Prostate gland (tissue), 2 donors: ENCODE measurements at regions not wholly inside any gene's neighbourhood (a gene's known extent, or its start where the extent isn't known, plus 50 kb on each side); places are given as distances from the start of the nearest gene placed in this dataset.

Source experiments
- DNase-seq: peaks from one replicate; pipeline ENCODE4 v3.0.0-alpha.2; 2019; ENCODE audit warnings: low spot score
- H3K27ac ChIP-seq, 2 donors: fragments of 200-600 bp; sonication (generic); 2 replicates each; pipeline ENCODE4 v1.5.1; 2017 to 2019
- H3K27me3 ChIP-seq: fragments of 200-600 bp; sonication (generic); replicated peaks from 2 replicates; pipeline ENCODE4 v1.5.1; 2019; ENCODE audit not compliant: insufficient read depth
- H3K36me3 ChIP-seq, 2 donors: fragments of 200-600 bp; sonication (generic); 1 replicate in 1 of 2; 2 replicates in 1 of 2; pipeline versions ENCODE4 v1.5.1 to v1.8.1; 2017 to 2019
- H3K4me1 ChIP-seq: fragments of 200-600 bp; sonication (generic); replicated peaks from 2 replicates; pipeline ENCODE4 v1.5.1; 2019
- H3K4me3 ChIP-seq, 2 donors: fragments of 200-600 bp; sonication (generic); 2 replicates each; pipeline ENCODE4 v1.5.1; 2017 to 2019
- H3K9me3 ChIP-seq: fragments of 200-600 bp; sonication (generic); 2 replicates; pipeline ENCODE4 v1.5.1; 2017
- POLR2A ChIP-seq: fragments of 450-650 bp; IDR thresholded peaks from one replicate; pipeline ENCODE4 v1.6.1; 2016; ENCODE audit warnings: antibody characterized with exemption, mild to moderate bottlenecking
- POLR2AphosphoS5 ChIP-seq: sonication (generic); formaldehyde crosslinking; IDR thresholded peaks from one replicate; pipeline ENCODE4 v1.6.1; 2017; ENCODE audit warnings: antibody characterized with exemption
- WGBS: methylation state at CpG from one replicate; pipeline ENCODE4 v1.1.5; 2018; 5-methylcytosine and 5-hydroxymethylcytosine counted together
- intact Hi-C: fragments of 100-400 bp; cut with DNase I; formaldehyde crosslinking; loops from one replicate; pipeline ENCODE4 v1.14.2; 2022
- TF ChIP-seq, protein P1 (sequence below), 4 experiments: fragments of 200-600 bp in 2 of 4; fragments of 450-650 bp in 2 of 4; sonication (generic) in 2 of 4; IDR thresholded peaks; 1 replicate in 3 of 4; 2 replicates in 1 of 4; pipeline ENCODE4 v1.5.1; 2016 to 2019; ENCODE audit warnings: antibody characterized with exemption in 4 of 4, mild to moderate bottlenecking in 2 of 4, moderate library complexity in 2 of 4

GRCh38 chr2:6011921-6012320 lies 319.7 kb downstream of the SOX11 start:
- H3K9me3 ChIP-seq = no peaks in the 10 kb centered on the region
- H3K4me1 ChIP-seq = no peaks in the 10 kb centered on the region
- intact Hi-C loops = no loop called here
- no peak overlapping the region for H3K4me3 ChIP-seq
- H3K27ac ChIP-seq = no peak overlapping the region
- no peaks in the 10 kb centered on the region for H3K36me3 ChIP-seq
- no peak for TF ChIP-seq POLR2A
- TF ChIP-seq POLR2AphosphoS5 = no peak
- TF ChIP-seq, protein P1, sequence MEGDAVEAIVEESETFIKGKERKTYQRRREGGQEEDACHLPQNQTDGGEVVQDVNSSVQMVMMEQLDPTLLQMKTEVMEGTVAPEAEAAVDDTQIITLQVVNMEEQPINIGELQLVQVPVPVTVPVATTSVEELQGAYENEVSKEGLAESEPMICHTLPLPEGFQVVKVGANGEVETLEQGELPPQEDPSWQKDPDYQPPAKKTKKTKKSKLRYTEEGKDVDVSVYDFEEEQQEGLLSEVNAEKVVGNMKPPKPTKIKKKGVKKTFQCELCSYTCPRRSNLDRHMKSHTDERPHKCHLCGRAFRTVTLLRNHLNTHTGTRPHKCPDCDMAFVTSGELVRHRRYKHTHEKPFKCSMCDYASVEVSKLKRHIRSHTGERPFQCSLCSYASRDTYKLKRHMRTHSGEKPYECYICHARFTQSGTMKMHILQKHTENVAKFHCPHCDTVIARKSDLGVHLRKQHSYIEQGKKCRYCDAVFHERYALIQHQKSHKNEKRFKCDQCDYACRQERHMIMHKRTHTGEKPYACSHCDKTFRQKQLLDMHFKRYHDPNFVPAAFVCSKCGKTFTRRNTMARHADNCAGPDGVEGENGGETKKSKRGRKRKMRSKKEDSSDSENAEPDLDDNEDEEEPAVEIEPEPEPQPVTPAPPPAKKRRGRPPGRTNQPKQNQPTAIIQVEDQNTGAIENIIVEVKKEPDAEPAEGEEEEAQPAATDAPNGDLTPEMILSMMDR (IDR thresholded peaks at IDR 0.05) = no peak
- no peak for DNase-seq
- WGBS = 65% methylated on average over 4 of the region's 4 CpGs
- no peaks in the 10 kb centered on the region for H3K27me3 ChIP-seq

DNA sequence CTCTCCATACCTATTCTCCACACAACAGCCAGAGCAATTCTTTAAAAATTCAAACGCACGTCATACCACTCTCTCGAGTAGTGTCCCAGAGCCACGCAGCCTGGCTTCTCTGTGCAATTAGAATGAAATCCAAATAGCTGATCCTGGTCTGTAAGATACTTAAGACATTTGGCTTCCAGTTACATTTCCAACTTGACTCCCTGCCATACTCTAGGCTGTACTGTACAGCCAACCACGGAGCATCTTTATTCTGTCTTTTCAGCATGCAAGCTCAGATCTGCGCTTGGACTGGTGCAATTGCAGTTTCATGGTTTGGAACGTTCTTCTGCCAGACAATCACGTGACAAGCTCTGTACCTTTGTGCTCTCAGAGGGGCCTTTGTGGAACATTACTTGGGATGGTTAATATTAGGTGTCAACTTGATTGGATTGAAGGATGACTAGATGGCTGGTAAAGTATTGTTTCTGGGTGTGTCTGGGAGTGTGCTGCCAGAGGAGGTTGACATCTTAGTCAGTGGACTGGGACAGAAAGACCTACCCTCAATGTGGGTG lies 325.6 kb downstream of the SOX11 start:
- DNase-seq = no peak
- Histone ChIP-seq H3K36me3 (no peaks in the 10 kb centered on the region), H3K4me1 (no peaks in the 10 kb centered on the region), H3K27me3 (no peaks in the 10 kb centered on the region), H3K4me3 (no peak overlapping the region), H3K27ac (no peak overlapping the region), H3K9me3 (no peaks in the 10 kb centered on the region)
- TF ChIP-seq POLR2AphosphoS5 = no peak
- TF ChIP-seq, protein P1 (IDR thresholded peaks at IDR 0.05) = no peak
- TF ChIP-seq POLR2A = no peak
- WGBS = 74% methylated on average over 8 of the region's 8 CpGs
- intact Hi-C loops = no loop called here

DNA sequence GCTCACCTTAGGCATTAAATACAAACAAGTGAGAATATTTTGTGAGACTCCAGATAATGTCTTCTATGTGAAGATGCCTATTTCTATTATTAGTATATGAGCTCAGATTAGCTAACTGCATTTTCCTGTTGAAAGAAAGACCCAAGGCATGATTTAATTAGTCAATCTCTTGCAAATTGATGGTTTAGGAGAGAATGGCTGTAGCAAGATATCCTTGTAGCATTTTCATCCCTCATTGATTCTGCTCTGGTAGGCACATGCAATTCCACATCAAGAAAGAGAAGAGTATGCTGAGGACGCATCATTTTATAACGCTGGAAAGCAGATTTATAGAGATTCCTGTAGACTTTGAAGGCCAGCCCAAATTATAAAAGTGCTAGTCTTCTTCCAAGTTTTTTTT lies 332.0 kb downstream of the SOX11 start:
- Histone ChIP-seq H3K27me3 (no peaks in the 10 kb centered on the region), H3K9me3 (no peaks in the 10 kb centered on the region), H3K4me1 (no peaks in the 10 kb centered on the region), H3K4me3 (no peak overlapping the region), H3K27ac (no peak overlapping the region), H3K36me3 (no peaks in the 10 kb centered on the region)
- TF ChIP-seq, protein P1 (IDR thresholded peaks at IDR 0.05) = no peak
- no peak for TF ChIP-seq POLR2A
- 37% methylated on average over 2 of the region's 2 CpGs for WGBS
- DNase-seq = no peak
- intact Hi-C loops = no loop called here

GRCh38 chr2:6024784-6025183 lies 332.6 kb downstream of the SOX11 start:
- H3K27ac ChIP-seq = no peak overlapping the region
- H3K27me3 ChIP-seq = no peaks in the 10 kb centered on the region
- H3K9me3 ChIP-seq = no peaks in the 10 kb centered on the region
- no peak for DNase-seq
- no peaks in the 10 kb centered on the region for H3K36me3 ChIP-seq
- TF ChIP-seq, protein P1 (IDR thresholded peaks at IDR 0.05) = no peak
- TF ChIP-seq POLR2AphosphoS5 (no peak), POLR2A (no peak)
- H3K4me3 ChIP-seq = no peak overlapping the region
- WGBS = 14% methylated on average over 1 of the region's 1 CpG
- intact Hi-C loops = no loop called here
- H3K4me1 ChIP-seq = no peaks in the 10 kb centered on the region

DNA sequence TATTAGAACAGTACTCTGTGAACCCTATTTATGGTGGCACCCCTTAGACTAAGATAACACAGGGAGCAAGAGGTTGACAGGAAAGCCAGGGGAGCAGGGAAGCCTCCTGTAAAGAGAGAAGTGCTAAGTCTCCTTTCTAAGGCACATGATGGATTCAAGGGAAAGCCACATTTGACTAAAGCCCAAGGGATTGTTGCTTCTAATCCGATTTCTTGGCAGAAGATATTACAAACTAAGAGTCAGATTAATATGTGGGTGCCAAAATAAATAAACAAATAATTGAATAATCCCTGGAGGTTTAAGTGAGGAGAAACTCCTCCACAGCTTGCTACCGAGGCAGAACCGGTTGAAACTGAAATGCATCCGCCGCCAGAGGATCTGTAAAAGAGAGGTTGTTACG lies 333.2 kb downstream of the SOX11 start:
- TF ChIP-seq POLR2A = no peak
- no peak for TF ChIP-seq POLR2AphosphoS5
- TF ChIP-seq, protein P1 (IDR thresholded peaks at IDR 0.05) = no peak
- DNase-seq = no peak
- no peaks in the 10 kb centered on the region for H3K27me3 ChIP-seq
- intact Hi-C loops = no loop called here
- no peak overlapping the region for H3K27ac ChIP-seq
- no peaks in the 10 kb centered on the region for H3K9me3 ChIP-seq
- WGBS = 79% methylated on average over 6 of the region's 6 CpGs
- H3K36me3 ChIP-seq = no peaks in the 10 kb centered on the region
- H3K4me1 ChIP-seq = no peaks in the 10 kb centered on the region
- no peak overlapping the region for H3K4me3 ChIP-seq
